SK-N-DZ (cell line): ENCODE measurements at regions not wholly inside any gene's neighbourhood (a gene's known extent, or its start where the extent isn't known, plus 50 kb on each side); places are given as distances from the start of the nearest gene placed in this dataset.

Source experiments
- DNase-seq: peaks from one replicate; pipeline ENCODE4 v3.0.0-alpha.2; 2015; ENCODE audit warnings: low spot score
- small RNA-seq, 2 experiments: library from RNA; depleted of rRNA; stranded (forward); fragments of <200 nt; gene quantifications; one replicate each; pipeline ENCODE3, GENCODE V24; 2014

GRCh38 chr18:44629406-44629805, 51.3 kb upstream of the SETBP1 start:
- no peak for DNase-seq

DNA sequence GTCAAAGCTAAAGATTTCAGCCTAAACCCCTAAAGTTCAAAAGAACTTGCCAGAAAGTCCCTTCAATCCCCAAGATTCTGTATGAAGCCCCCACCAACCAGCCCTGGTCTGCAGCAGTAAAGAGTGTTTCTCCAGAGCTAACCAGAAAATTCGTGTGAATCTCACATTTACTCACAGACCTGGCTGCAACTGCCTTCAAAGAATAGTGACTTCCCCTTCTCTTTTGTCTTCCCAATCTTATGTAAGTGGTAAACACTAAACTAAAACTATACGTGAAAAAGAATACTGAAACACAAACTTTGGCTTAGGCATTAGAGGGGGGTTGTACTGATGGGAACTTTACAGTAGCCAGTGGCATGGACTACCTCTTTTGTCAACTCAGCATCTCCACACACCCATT, 50.6 kb upstream of the SETBP1 start:
- DNase-seq, result no peak

Small RNA genes in the stretch of these regions (small RNA-seq; reads per million reads assigned to genes)
- gene RNA5SP455, result 0 reads per million in 2 experiments
